ENCODE measurements at regions not wholly inside any gene's neighbourhood (a gene's known extent, or its start where the extent isn't known, plus 50 kb on each side); places are given as distances from the start of the nearest gene placed in this dataset.

GRCh38 chr2:154537024-154537423 is 161.5 kb upstream of the KCNJ3 start:
- TF ChIP-seq CTCF (IDR thresholded peaks at IDR 0.05; ENCODE audit: extremely low read depth, missing control alignments), result no peak
- DNase-seq (ENCODE audit: low spot score), result no peak

- DNase-seq (ENCODE audit: low spot score), result no peak
- TF ChIP-seq CTCF (IDR thresholded peaks at IDR 0.05; ENCODE audit: extremely low read depth, missing control alignments), result no peak
These were observed 160.5 kb upstream of the KCNJ3 start for GRCh38 chr2:154537843-154538450.

DNA sequence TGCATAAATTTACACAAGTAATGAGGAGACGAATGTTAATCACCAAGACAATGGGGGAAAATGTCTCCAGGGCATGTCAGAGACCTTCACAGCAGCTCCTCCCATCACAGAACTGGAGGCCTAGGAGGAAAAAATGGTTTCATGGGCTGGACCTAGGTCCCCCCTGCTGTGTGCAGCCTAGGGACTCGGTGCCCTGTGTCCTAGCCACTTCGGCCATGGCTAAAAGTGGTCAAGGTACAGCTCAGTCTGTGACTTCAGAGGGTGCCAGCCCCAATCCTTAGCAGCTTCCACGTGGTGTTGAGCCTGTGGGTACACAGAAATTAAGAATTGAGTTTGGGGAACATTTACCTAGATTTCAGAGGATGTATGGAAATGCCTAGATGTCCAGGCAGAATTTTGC is 152.2 kb upstream of the KCNJ3 start:
- TF ChIP-seq CTCF (IDR thresholded peaks at IDR 0.05; ENCODE audit: extremely low read depth, missing control alignments), result no peak
- DNase-seq (ENCODE audit: low spot score), result no peak

- no peak for TF ChIP-seq CTCF (IDR thresholded peaks at IDR 0.05; ENCODE audit: extremely low read depth, missing control alignments)
- DNase-seq (ENCODE audit: low spot score), result no peak
These were observed 148.6 kb upstream of the KCNJ3 start for GRCh38 chr2:154549869-154550268.

- TF ChIP-seq CTCF (IDR thresholded peaks at IDR 0.05; ENCODE audit: extremely low read depth, missing control alignments), result no peak
- no peak for DNase-seq (ENCODE audit: low spot score)
These were observed 146.8 kb upstream of the KCNJ3 start for GRCh38 chr2:154551649-154552048.

- TF ChIP-seq CTCF (IDR thresholded peaks at IDR 0.05; ENCODE audit: extremely low read depth, missing control alignments), result no peak
These were observed 144.4 kb upstream of the KCNJ3 start for GRCh38 chr2:154554046-154554445.

DNA sequence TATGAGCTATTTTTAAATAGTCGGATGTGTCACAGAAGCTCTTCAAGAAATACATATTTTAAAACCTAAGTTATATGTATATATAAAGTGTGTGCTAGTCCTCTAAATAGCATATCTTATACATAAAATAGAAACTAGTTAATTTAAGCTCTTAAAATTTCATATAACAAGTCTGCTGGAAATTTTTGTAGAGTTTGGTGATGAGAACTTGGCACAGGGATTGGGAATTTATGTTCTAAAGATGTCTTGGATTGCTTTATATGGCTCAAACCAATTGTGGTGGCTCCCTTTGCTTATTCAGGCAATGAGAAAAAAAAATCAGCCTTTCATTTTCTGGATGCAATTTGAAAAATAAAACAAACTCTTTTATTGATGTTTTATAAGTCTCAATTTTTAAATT is 142.8 kb upstream of the KCNJ3 start:
- DNase-seq (ENCODE audit: low spot score), result no peak
- TF ChIP-seq CTCF (IDR thresholded peaks at IDR 0.05; ENCODE audit: extremely low read depth, missing control alignments), result no peak

More at GRCh38 chr2:154554046-154554445, 144.4 kb upstream of the KCNJ3 start:
- no peak for DNase-seq (ENCODE audit: low spot score)

Measured in GM20000 (cell line).